ENCODE measurements at regions not wholly inside any gene's neighbourhood (a gene's known extent, or its start where the extent isn't known, plus 50 kb on each side); places are given as distances from the start of the nearest gene placed in this dataset.

GRCh38 chr13:63409791-63410351 lies 1994.2 kb upstream of the PCDH20 start:
- TF ChIP-seq CTCF (IDR thresholded peaks at IDR 0.05) (no peak), POLR2A (IDR thresholded peaks at IDR 0.05) (no peak)

Data from suprapubic skin (tissue), 3 donors.